SK-N-SH (cell line): ENCODE measurements at regions not wholly inside any gene's neighbourhood (a gene's known extent, or its start where the extent isn't known, plus 50 kb on each side); places are given as distances from the start of the nearest gene placed in this dataset.

Experiments used
- CTCF ChIA-PET: fragments of 300-600, 350-600 bp; formaldehyde crosslinking; extraction: SDS; loops from one replicate; lab custom pipeline; 2021; lab: Yijun Ruan, JAX
- POLR2A ChIA-PET: fragments of 350-600 bp; sonication (Branson Sonifier 250); formaldehyde crosslinking; extraction: SDS; loops from one replicate; lab custom pipeline; 2020; ENCODE audit warnings: antibody characterized with exemption, inconsistent platforms; lab: Yijun Ruan, JAX
- DNase-seq: peaks from one replicate; pipeline ENCODE4 v3.0.0; 2012
- H2AFZ ChIP-seq: fragments of 200-600 bp; sonication (generic); 2 replicates; pipeline ENCODE4 v1.8.1; 2016; ENCODE audit warnings: antibody characterized with exemption, mild to moderate bottlenecking, low read depth
- H3F3A ChIP-seq: fragments of 200-600 bp; sonication (generic); replicated peaks from 2 replicates; pipeline ENCODE3; 2016; ENCODE audit warnings: antibody characterized with exemption, mild to moderate bottlenecking; ENCODE audit not compliant: insufficient read depth
- H3K27ac ChIP-seq, 2 experiments: fragments of 200-500 bp in 1 of 2; fragments of 200-600 bp in 1 of 2; sonication (Bioruptor generic) in 1 of 2; sonication (generic), shearing (Covaris generic) in 1 of 2; 2 replicates each; pipeline versions ENCODE4 v1.5.1 to v1.6.1; 2014 to 2016; ENCODE audit warnings: low read depth in 2 of 2, inconsistent platforms in 1 of 2, low read length in 1 of 2, mild to moderate bottlenecking in 1 of 2, mixed read lengths in 1 of 2
- H3K27me3 ChIP-seq: fragments of 200-600 bp; sonication (generic), shearing (Covaris generic); 2 replicates; pipeline ENCODE4 v1.6.1; 2016; ENCODE audit warnings: mixed run types; ENCODE audit not compliant: insufficient read depth
- H3K36me3 ChIP-seq, 2 experiments: fragments of 200-500 bp in 1 of 2; fragments of 200-600 bp in 1 of 2; sonication (Bioruptor generic) in 1 of 2; sonication (generic) in 1 of 2; replicated peaks in 1 of 2; 2 replicates each; pipeline versions ENCODE3 to v1.5.1; 2014 to 2016; ENCODE audit warnings: low read length in 1 of 2, mild to moderate bottlenecking in 1 of 2; ENCODE audit not compliant: insufficient read depth in 2 of 2, control insufficient read depth in 1 of 2
- H3K4me1 ChIP-seq, 2 experiments: fragments of 200-500 bp in 1 of 2; fragments of 200-600 bp in 1 of 2; sonication (Bioruptor generic) in 1 of 2; sonication (generic), shearing (Covaris generic) in 1 of 2; 2 replicates each; pipeline versions ENCODE4 v1.5.1 to v1.6.1; 2014 to 2016; ENCODE audit warnings: low read depth in 1 of 2, low read length in 1 of 2, mixed run types in 1 of 2; ENCODE audit not compliant: insufficient read depth in 2 of 2, control insufficient read depth in 1 of 2
- H3K4me2 ChIP-seq: fragments of 200-600 bp; sonication (generic), shearing (Covaris generic); 2 replicates; pipeline ENCODE4 v1.6.1; 2017; ENCODE audit warnings: mixed run types
- H3K4me3 ChIP-seq, 2 experiments: fragments of 200-500 bp in 1 of 2; fragments of 200-600 bp in 1 of 2; sonication (Bioruptor generic) in 1 of 2; sonication (generic), shearing (Covaris generic) in 1 of 2; 2 replicates each; pipeline versions ENCODE4 v1.5.1 to v1.8.1; 2014 to 2016; ENCODE audit warnings: low read depth in 2 of 2, inconsistent platforms in 1 of 2, low read length in 1 of 2, mild to moderate bottlenecking in 1 of 2, mixed read lengths in 1 of 2, moderate library complexity in 1 of 2
- H3K79me2 ChIP-seq: fragments of 200-600 bp; sonication (generic); 2 replicates; pipeline ENCODE4 v1.8.1; 2017; ENCODE audit warnings: mild to moderate bottlenecking; ENCODE audit not compliant: insufficient read depth
- H3K9ac ChIP-seq: fragments of 200-600 bp; sonication (generic); 2 replicates; pipeline ENCODE4 v1.6.1; 2017; ENCODE audit warnings: mixed run types
- H3K9me2 ChIP-seq: fragments of 200-600 bp; sonication (generic); 2 replicates; pipeline ENCODE4 v1.6.1; 2017; ENCODE audit warnings: mixed run types
- H3K9me3 ChIP-seq: fragments of 200-600 bp; sonication (generic); 2 replicates; pipeline ENCODE4 v1.6.1; 2017; ENCODE audit warnings: mixed run types, mild to moderate bottlenecking, moderate library complexity
- H4K20me1 ChIP-seq: fragments of 200-600 bp; sonication (generic); 2 replicates; pipeline ENCODE4 v1.6.1; 2017; ENCODE audit warnings: mild to moderate bottlenecking, mixed run types; ENCODE audit not compliant: insufficient read depth
- EP300 ChIP-seq, 2 experiments: IDR thresholded peaks; 2 replicates each; pipeline versions ENCODE4 v1.4.0 to v1.6.1; 2012; ENCODE audit warnings: borderline replicate concordance in 1 of 2, low read depth in 1 of 2, low read length in 1 of 2
- GABPA ChIP-seq: IDR thresholded peaks from 2 replicates; pipeline ENCODE4 v1.4.0; 2012; ENCODE audit warnings: low read depth, mild to moderate bottlenecking
- JUND ChIP-seq: IDR thresholded peaks from 2 replicates; pipeline ENCODE4 v1.4.0; 2012
- MEF2A ChIP-seq: IDR thresholded peaks from 2 replicates; pipeline ENCODE4 v1.4.0; 2012; ENCODE audit warnings: low read depth, borderline replicate concordance
- MXI1 ChIP-seq: IDR thresholded peaks from 2 replicates; pipeline ENCODE4 v1.6.1; 2012; ENCODE audit warnings: mild to moderate bottlenecking, low read depth, low read length, improper control_type of control experiment
- NFIC ChIP-seq: IDR thresholded peaks from 2 replicates; pipeline ENCODE4 v1.4.0; 2012; ENCODE audit warnings: borderline replicate concordance
- NRF1 ChIP-seq: IDR thresholded peaks from 2 replicates; pipeline ENCODE4 v1.6.1; 2012; ENCODE audit warnings: low read depth, mild to moderate bottlenecking, low read length
- POLR2AphosphoS5 ChIP-seq: IDR thresholded peaks from 2 replicates; pipeline ENCODE4 v1.6.1; 2012; ENCODE audit warnings: low read depth, low read length
- RXRA ChIP-seq: IDR thresholded peaks from 2 replicates; pipeline ENCODE4 v1.4.0; 2012; ENCODE audit warnings: low read depth, mild to moderate bottlenecking, borderline replicate concordance
- TEAD4 ChIP-seq: IDR thresholded peaks from 2 replicates; pipeline ENCODE4 v1.4.0; 2012; ENCODE audit warnings: mild to moderate bottlenecking, borderline replicate concordance; ENCODE audit not compliant: insufficient read depth
- WGBS: methylation state at CpG from one replicate; pipeline ENCODE4 v1.1.6; 2017; ENCODE audit warnings: low lambda C conversion rate; 5-methylcytosine and 5-hydroxymethylcytosine counted together
- TF ChIP-seq, protein P1 (sequence below): IDR thresholded peaks from 2 replicates; pipeline ENCODE4 v1.4.0; 2012; ENCODE audit warnings: low read depth
- TF ChIP-seq, protein P2 (sequence below): fragments of 150-350 bp; IDR thresholded peaks from 2 replicates; pipeline ENCODE4 v1.6.1; 2016; ENCODE audit warnings: mild to moderate bottlenecking, low read depth, low read length
- TF ChIP-seq, protein P3 (sequence below): IDR thresholded peaks from 2 replicates; pipeline ENCODE4 v1.6.1; 2012; ENCODE audit warnings: mild to moderate bottlenecking, low read depth, low read length, moderate library complexity
- TF ChIP-seq, protein P4 (sequence below): IDR thresholded peaks from 2 replicates; pipeline ENCODE4; 2012

DNA sequence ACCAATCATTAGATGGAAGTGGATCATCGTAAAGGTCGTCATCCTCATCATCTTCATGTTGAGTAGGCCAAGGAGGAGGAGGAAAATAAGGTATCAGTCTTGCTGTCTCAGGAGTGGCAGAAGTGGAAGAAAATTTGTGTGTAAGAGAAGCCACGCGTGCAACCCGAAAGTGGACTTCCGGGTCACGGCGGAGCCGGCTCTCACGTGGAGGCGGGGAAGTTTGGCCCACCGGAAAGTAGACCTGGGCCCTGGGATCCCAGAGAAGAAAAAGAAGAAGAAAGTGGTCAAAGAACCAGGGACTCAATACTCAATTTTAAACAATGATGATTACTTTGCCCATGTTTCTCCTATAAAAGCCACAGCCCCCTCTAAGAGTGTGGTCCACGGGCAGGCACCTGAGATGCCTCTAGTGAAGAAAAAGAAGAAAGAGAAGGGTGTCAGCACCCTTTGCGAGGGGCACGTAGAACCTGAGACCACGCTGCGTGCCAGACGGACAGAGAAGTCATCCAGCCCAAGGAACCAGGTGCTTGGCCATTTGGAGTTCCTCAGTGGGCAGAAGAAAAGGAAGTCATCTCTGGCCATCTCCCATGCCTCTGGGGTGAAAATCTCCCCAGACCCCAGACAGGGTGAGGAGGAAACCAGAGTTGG is 365.8 kb downstream of the BCAT1 start:
- H2AFZ ChIP-seq, result no peak overlapping the region
- ChIA-PET CTCF (no interaction called here), POLR2A (no interaction called here)
- no peak overlapping the region for H3K4me2 ChIP-seq
- H3K27ac ChIP-seq, result no peak overlapping the region
- no peaks in the 10 kb centered on the region for H3K79me2 ChIP-seq
- H3K4me3 ChIP-seq, result no peak overlapping the region
- 92% methylated on average over 18 of the region's 18 CpGs for WGBS
- H3K27me3 ChIP-seq, result no peaks in the 10 kb centered on the region
- H4K20me1 ChIP-seq, result no peaks in the 10 kb centered on the region
- TF ChIP-seq, protein P1, sequence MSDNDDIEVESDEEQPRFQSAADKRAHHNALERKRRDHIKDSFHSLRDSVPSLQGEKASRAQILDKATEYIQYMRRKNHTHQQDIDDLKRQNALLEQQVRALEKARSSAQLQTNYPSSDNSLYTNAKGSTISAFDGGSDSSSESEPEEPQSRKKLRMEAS, result no peak
- TF ChIP-seq MXI1, result no peak
- TF ChIP-seq, protein P2, sequence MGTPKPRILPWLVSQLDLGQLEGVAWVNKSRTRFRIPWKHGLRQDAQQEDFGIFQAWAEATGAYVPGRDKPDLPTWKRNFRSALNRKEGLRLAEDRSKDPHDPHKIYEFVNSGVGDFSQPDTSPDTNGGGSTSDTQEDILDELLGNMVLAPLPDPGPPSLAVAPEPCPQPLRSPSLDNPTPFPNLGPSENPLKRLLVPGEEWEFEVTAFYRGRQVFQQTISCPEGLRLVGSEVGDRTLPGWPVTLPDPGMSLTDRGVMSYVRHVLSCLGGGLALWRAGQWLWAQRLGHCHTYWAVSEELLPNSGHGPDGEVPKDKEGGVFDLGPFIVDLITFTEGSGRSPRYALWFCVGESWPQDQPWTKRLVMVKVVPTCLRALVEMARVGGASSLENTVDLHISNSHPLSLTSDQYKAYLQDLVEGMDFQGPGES, result no peak
- TF ChIP-seq POLR2AphosphoS5, result no peak
- TF ChIP-seq EP300 (IDR thresholded peaks at IDR 0.05; ENCODE audit: borderline replicate concordance in 1 of 2, low read depth in 1 of 2, low read length in 1 of 2), result no peak
- TF ChIP-seq TEAD4, result no peak
- no peak for TF ChIP-seq GABPA
- no peak for TF ChIP-seq RXRA
- H3K9me2 ChIP-seq, result no peaks in the 10 kb centered on the region
- DNase-seq, result no peak
- H3K9me3 ChIP-seq, result no peaks in the 10 kb centered on the region
- no peaks in the 10 kb centered on the region for H3K4me1 ChIP-seq
- no peaks in the 10 kb centered on the region for H3F3A ChIP-seq
- no peaks in the 10 kb centered on the region for H3K36me3 ChIP-seq
- no peak overlapping the region for H3K9ac ChIP-seq

DNA sequence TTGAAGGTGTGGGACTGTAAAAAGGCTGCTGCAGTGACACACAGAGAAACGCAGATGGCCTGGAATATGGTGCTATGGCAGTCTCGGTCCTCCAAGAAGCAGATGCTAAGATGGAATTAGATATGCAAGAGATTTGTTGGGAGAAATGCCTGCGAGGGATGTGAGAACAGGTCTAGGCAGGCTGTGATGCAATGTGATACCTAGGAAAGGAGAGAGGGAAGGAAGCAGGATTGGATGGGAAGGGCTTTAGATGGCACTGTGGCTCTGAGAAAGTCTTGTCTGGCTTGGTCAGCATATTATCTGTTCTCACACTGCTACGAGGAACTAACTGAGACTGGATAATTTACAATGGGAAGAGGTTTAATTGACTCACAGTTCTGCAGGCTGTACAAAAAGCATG is 374.4 kb downstream of the BCAT1 start:
- H3F3A ChIP-seq, result no peaks in the 10 kb centered on the region
- no peak for DNase-seq
- POLR2A ChIA-PET, result no interaction called here
- peaks cover 10% of the 10 kb centered on the region; the same call in 1 of the 2 replicates for H3K27me3 ChIP-seq
- CTCF ChIA-PET, result no interaction called here
- H3K4me1 ChIP-seq, result no peaks in the 10 kb centered on the region
- no peak overlapping the region for H3K4me3 ChIP-seq
- H2AFZ ChIP-seq, result no peak overlapping the region
- no peak overlapping the region for H3K4me2 ChIP-seq
- H3K79me2 ChIP-seq, result no peaks in the 10 kb centered on the region
- H3K9ac ChIP-seq, result no peak overlapping the region
- TF ChIP-seq RXRA (no peak), NRF1 (no peak), POLR2AphosphoS5 (no peak), MEF2A (no peak), JUND (no peak)
- no peaks in the 10 kb centered on the region for H4K20me1 ChIP-seq
- no peaks in the 10 kb centered on the region for H3K9me3 ChIP-seq
- H3K36me3 ChIP-seq, result no peaks in the 10 kb centered on the region
- no peak overlapping the region for H3K27ac ChIP-seq
- WGBS, result 42% methylated on average over 4 of the region's 4 CpGs
- H3K9me2 ChIP-seq, result no peaks in the 10 kb centered on the region

DNA sequence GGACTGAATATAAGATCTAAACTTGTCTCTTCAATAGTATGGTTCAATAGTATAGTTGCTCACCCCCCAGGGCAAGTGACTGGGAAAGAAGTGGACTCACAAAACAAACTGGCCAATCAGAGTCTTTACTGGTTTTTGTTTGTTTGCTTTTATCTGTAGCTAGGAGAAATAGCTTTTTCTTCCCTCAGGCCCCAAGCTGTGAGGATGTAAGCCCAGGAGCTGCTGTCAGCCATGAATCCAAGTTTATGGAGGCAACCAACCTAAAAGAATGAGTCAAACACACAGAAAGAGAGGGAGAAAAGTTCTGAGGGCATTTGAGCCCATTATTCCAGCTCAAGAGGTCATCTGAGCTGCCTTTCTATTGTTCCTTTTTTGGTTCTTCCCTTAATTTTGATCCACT is 375.3 kb downstream of the BCAT1 start:
- ChIA-PET CTCF (no interaction called here), POLR2A (no interaction called here)
- Histone ChIP-seq H3K27me3 (peaks cover 10% of the 10 kb centered on the region; the same call in 1 of the 2 replicates), H3K4me3 (no peak overlapping the region), H3K9ac (no peak overlapping the region), H3F3A (no peaks in the 10 kb centered on the region), H3K9me2 (no peaks in the 10 kb centered on the region), H3K79me2 (no peaks in the 10 kb centered on the region), H3K4me2 (no peak overlapping the region), H3K27ac (no peak overlapping the region), H2AFZ (no peak overlapping the region), H4K20me1 (no peaks in the 10 kb centered on the region), H3K36me3 (no peaks in the 10 kb centered on the region), H3K9me3 (no peaks in the 10 kb centered on the region), H3K4me1 (no peaks in the 10 kb centered on the region)
- DNase-seq, result no peak
- TF ChIP-seq, protein P3, sequence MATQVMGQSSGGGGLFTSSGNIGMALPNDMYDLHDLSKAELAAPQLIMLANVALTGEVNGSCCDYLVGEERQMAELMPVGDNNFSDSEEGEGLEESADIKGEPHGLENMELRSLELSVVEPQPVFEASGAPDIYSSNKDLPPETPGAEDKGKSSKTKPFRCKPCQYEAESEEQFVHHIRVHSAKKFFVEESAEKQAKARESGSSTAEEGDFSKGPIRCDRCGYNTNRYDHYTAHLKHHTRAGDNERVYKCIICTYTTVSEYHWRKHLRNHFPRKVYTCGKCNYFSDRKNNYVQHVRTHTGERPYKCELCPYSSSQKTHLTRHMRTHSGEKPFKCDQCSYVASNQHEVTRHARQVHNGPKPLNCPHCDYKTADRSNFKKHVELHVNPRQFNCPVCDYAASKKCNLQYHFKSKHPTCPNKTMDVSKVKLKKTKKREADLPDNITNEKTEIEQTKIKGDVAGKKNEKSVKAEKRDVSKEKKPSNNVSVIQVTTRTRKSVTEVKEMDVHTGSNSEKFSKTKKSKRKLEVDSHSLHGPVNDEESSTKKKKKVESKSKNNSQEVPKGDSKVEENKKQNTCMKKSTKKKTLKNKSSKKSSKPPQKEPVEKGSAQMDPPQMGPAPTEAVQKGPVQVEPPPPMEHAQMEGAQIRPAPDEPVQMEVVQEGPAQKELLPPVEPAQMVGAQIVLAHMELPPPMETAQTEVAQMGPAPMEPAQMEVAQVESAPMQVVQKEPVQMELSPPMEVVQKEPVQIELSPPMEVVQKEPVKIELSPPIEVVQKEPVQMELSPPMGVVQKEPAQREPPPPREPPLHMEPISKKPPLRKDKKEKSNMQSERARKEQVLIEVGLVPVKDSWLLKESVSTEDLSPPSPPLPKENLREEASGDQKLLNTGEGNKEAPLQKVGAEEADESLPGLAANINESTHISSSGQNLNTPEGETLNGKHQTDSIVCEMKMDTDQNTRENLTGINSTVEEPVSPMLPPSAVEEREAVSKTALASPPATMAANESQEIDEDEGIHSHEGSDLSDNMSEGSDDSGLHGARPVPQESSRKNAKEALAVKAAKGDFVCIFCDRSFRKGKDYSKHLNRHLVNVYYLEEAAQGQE, result no peak
- TF ChIP-seq NFIC, result no peak
- TF ChIP-seq POLR2AphosphoS5, result no peak
- TF ChIP-seq, protein P4, sequence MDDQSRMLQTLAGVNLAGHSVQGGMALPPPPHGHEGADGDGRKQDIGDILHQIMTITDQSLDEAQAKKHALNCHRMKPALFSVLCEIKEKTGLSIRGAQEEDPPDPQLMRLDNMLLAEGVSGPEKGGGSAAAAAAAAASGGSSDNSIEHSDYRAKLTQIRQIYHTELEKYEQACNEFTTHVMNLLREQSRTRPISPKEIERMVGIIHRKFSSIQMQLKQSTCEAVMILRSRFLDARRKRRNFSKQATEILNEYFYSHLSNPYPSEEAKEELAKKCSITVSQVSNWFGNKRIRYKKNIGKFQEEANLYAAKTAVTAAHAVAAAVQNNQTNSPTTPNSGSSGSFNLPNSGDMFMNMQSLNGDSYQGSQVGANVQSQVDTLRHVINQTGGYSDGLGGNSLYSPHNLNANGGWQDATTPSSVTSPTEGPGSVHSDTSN, result no peak
- no peak for TF ChIP-seq EP300 (IDR thresholded peaks at IDR 0.05; ENCODE audit: borderline replicate concordance in 1 of 2, low read depth in 1 of 2, low read length in 1 of 2)
